WTC11 (cell line): ENCODE measurements at regions not wholly inside any gene's neighbourhood (a gene's known extent, or its start where the extent isn't known, plus 50 kb on each side); places are given as distances from the start of the nearest gene placed in this dataset.

Experiments used
- ATAC-seq: fragments of 200-7000 bp; cut with Tn5 transposase; 2 replicates; pipeline ENCODE4 v1.10.0; 2021; ENCODE audit warnings: mild to moderate bottlenecking, moderate library complexity
- CTCF ChIA-PET: fragments of 300-600 bp; sonication (Branson Sonifier 250); formaldehyde crosslinking; loops from one replicate; lab custom pipeline; 2021; ENCODE audit warnings: antibody characterized with exemption; lab: Charles Lee
- POLR2A ChIA-PET: fragments of 350-600 bp; sonication (Branson Sonifier 250); formaldehyde crosslinking; loops from one replicate; lab custom pipeline; 2021; ENCODE audit warnings: antibody characterized with exemption; lab: Charles Lee
- DNase-seq: peaks from one replicate; pipeline ENCODE4 v3.0.0; 2021; ENCODE audit warnings: low spot score
- H3K27ac Mint-ChIP-seq: 2 replicates; pipeline ENCODE4 v1.8.0; 2021; ENCODE audit warnings: mixed read lengths
- H3K27me3 Mint-ChIP-seq: 2 replicates; pipeline ENCODE4 v1.8.0; 2021; ENCODE audit warnings: low read depth, mild to moderate bottlenecking, moderate library complexity, mixed read lengths
- H3K36me3 Mint-ChIP-seq: 2 replicates; pipeline ENCODE4 v1.8.0; 2021; ENCODE audit warnings: mixed read lengths
- H3K4me1 Mint-ChIP-seq: 2 replicates; pipeline ENCODE4 v1.8.0; 2022; ENCODE audit warnings: mixed read lengths
- H3K4me3 Mint-ChIP-seq: 2 replicates; pipeline ENCODE4 v1.8.0; 2021; ENCODE audit warnings: mild to moderate bottlenecking, moderate library complexity, mixed read lengths
- H3K9me3 Mint-ChIP-seq: 2 replicates; pipeline ENCODE4 v1.8.0; 2021; ENCODE audit warnings: mixed read lengths
- ARID4B ChIP-seq: sonication (generic); formaldehyde crosslinking; IDR thresholded peaks from 2 replicates; pipeline ENCODE4 v1.8.0; 2023; ENCODE audit warnings: missing genetic modification reagents, mild to moderate bottlenecking, borderline replicate concordance
- ATF1 ChIP-seq: sonication (generic); formaldehyde crosslinking; IDR thresholded peaks from 2 replicates; pipeline ENCODE4 v1.8.1; 2023; ENCODE audit warnings: mild to moderate bottlenecking, moderate library complexity, missing genetic modification reagents
- CBFB ChIP-seq: sonication (generic); formaldehyde crosslinking; IDR thresholded peaks from 2 replicates; pipeline ENCODE4 v1.8.1; 2022; ENCODE audit warnings: mild to moderate bottlenecking, low read depth, missing genetic modification reagents
- FOXJ3 ChIP-seq: sonication (generic); formaldehyde crosslinking; IDR thresholded peaks from 2 replicates; pipeline ENCODE4 v1.9.0; 2021; ENCODE audit warnings: missing genetic modification reagents, mild to moderate bottlenecking, borderline replicate concordance
- GRHL2 ChIP-seq: fragments of 250-450 bp; sonication (Bioruptor Pico); IDR thresholded peaks from 2 replicates; pipeline ENCODE4 v1.8.0; 2022; ENCODE audit warnings: mild to moderate bottlenecking, moderate library complexity; ENCODE audit not compliant: insufficient replicate concordance, severe bottlenecking
- KAT7 ChIP-seq: sonication (generic); formaldehyde crosslinking; IDR thresholded peaks from 2 replicates; pipeline ENCODE4 v1.8.1; 2023; ENCODE audit warnings: missing genetic modification reagents, mild to moderate bottlenecking, borderline replicate concordance
- MAX ChIP-seq: sonication (generic); formaldehyde crosslinking; IDR thresholded peaks from 2 replicates; pipeline ENCODE4 v1.8.0; 2022; ENCODE audit warnings: mild to moderate bottlenecking, missing genetic modification reagents
- NR2C2 ChIP-seq: sonication (generic); formaldehyde crosslinking; IDR thresholded peaks from 2 replicates; pipeline ENCODE4 v1.8.0; 2022; ENCODE audit warnings: mild to moderate bottlenecking, missing genetic modification reagents
- RELA ChIP-seq: sonication (generic); formaldehyde crosslinking; IDR thresholded peaks from 2 replicates; pipeline ENCODE4 v1.8.1; 2022; ENCODE audit warnings: missing genetic modification reagents, mild to moderate bottlenecking, borderline replicate concordance
- TCF7 ChIP-seq: sonication (generic); formaldehyde crosslinking; IDR thresholded peaks from 2 replicates; pipeline ENCODE4 v1.8.0; 2022; ENCODE audit warnings: mild to moderate bottlenecking, low read depth, missing genetic modification reagents, moderate library complexity
- TEAD4 ChIP-seq: sonication (generic); formaldehyde crosslinking; IDR thresholded peaks from 2 replicates; pipeline ENCODE4 v1.8.0; 2022; ENCODE audit warnings: mild to moderate bottlenecking, missing genetic modification reagents
- ZNF232 ChIP-seq: sonication (generic); formaldehyde crosslinking; IDR thresholded peaks from 2 replicates; pipeline ENCODE4 v1.8.0; 2022; ENCODE audit warnings: mild to moderate bottlenecking, missing genetic modification reagents
- ZNF396 ChIP-seq: fragments of 250-450 bp; sonication (Bioruptor Pico); IDR thresholded peaks from 2 replicates; pipeline ENCODE4 v1.8.0; 2021; ENCODE audit warnings: mild to moderate bottlenecking, moderate library complexity, borderline replicate concordance
- ZNF671 ChIP-seq: fragments of 250-450 bp; sonication (Bioruptor Pico); IDR thresholded peaks from 2 replicates; pipeline ENCODE4 v1.8.0; 2021; ENCODE audit warnings: mild to moderate bottlenecking
- TF ChIP-seq, protein P1 (sequence below): fragments of 250-450 bp; sonication (Bioruptor Pico); IDR thresholded peaks from 2 replicates; pipeline ENCODE4 v2.1.2; 2022; ENCODE audit warnings: mild to moderate bottlenecking, moderate library complexity
- TF ChIP-seq, protein P2 (sequence below): sonication (generic); formaldehyde crosslinking; IDR thresholded peaks from 2 replicates; pipeline ENCODE4 v1.8.0; 2022; ENCODE audit warnings: missing genetic modification reagents
- TF ChIP-seq, protein P3 (sequence below): sonication (generic); formaldehyde crosslinking; IDR thresholded peaks from 2 replicates; pipeline ENCODE4 v1.8.0; 2022; ENCODE audit warnings: mild to moderate bottlenecking, missing genetic modification reagents

DNA sequence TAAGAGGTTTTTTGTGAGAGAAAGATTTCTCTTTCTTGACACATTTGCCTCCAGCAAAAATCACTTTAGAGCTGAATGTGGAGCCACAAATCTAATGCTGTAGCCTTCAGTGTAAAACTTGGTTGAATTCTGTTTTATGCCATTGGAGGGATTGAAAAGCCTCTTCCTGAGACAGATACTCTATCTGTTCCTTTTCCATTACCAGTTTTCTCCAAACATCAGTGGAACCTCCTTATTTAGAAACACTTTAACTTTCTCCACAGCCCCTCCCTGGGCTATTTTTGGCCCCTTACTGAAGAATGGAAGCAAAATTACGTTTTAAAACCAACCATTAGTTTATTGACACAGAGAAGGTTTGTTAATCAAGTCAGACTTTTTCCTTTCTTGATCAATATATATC, 155.3 kb downstream of the PJA2 start:
- TF ChIP-seq ARID4B (CRISPR knock-in tag) (no peak), ZNF396 (no peak), ATF1 (CRISPR knock-in tag) (no peak), CBFB (no peak), KAT7 (CRISPR knock-in tag) (no peak), NR2C2 (CRISPR knock-in tag) (no peak), MAX (CRISPR knock-in tag) (no peak)
- TF ChIP-seq, protein P1, sequence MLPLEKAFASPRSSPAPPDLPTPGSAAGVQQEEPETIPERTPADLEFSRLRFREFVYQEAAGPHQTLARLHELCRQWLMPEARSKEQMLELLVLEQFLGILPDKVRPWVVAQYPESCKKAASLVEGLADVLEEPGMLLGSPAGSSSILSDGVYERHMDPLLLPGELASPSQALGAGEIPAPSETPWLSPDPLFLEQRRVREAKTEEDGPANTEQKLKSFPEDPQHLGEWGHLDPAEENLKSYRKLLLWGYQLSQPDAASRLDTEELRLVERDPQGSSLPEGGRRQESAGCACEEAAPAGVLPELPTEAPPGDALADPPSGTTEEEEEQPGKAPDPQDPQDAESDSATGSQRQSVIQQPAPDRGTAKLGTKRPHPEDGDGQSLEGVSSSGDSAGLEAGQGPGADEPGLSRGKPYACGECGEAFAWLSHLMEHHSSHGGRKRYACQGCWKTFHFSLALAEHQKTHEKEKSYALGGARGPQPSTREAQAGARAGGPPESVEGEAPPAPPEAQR (CRISPR knock-in tag): no peak
- TF ChIP-seq, protein P2, sequence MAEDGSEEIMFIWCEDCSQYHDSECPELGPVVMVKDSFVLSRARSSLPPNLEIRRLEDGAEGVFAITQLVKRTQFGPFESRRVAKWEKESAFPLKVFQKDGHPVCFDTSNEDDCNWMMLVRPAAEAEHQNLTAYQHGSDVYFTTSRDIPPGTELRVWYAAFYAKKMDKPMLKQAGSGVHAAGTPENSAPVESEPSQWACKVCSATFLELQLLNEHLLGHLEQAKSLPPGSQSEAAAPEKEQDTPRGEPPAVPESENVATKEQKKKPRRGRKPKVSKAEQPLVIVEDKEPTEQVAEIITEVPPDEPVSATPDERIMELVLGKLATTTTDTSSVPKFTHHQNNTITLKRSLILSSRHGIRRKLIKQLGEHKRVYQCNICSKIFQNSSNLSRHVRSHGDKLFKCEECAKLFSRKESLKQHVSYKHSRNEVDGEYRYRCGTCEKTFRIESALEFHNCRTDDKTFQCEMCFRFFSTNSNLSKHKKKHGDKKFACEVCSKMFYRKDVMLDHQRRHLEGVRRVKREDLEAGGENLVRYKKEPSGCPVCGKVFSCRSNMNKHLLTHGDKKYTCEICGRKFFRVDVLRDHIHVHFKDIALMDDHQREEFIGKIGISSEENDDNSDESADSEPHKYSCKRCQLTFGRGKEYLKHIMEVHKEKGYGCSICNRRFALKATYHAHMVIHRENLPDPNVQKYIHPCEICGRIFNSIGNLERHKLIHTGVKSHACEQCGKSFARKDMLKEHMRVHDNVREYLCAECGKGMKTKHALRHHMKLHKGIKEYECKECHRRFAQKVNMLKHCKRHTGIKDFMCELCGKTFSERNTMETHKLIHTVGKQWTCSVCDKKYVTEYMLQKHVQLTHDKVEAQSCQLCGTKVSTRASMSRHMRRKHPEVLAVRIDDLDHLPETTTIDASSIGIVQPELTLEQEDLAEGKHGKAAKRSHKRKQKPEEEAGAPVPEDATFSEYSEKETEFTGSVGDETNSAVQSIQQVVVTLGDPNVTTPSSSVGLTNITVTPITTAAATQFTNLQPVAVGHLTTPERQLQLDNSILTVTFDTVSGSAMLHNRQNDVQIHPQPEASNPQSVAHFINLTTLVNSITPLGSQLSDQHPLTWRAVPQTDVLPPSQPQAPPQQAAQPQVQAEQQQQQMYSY (CRISPR knock-in tag): no peak
- TF ChIP-seq, all 79 proteins: peak for 0
- Mint-ChIP-seq H3K36me3 (no peaks in the 10 kb centered on the region), H3K4me1 (no peaks in the 10 kb centered on the region), H3K27me3 (no peaks in the 10 kb centered on the region; the same call in 1 of the 2 replicates), H3K9me3 (no peaks in the 10 kb centered on the region), H3K4me3 (no peak overlapping the region), H3K27ac (no peak overlapping the region)
- ChIA-PET POLR2A (no interaction called here), CTCF (no interaction called here)
- ATAC-seq (no peak), DNase-seq (no peak)

GRCh38 chr5:109253262-109253661, 156.5 kb downstream of the PJA2 start:
- CTCF ChIA-PET: interaction anchor here (0.6 kb wide), 1 partner anchor 584 kb away, joined by 3 read pairs; no protein-coding TSS in a partner anchor

More at GRCh38 chr5:109253262-109253661, 156.5 kb downstream of the PJA2 start:
- no peaks in the 10 kb centered on the region for H3K9me3 Mint-ChIP-seq
- no peak overlapping the region for H3K27ac Mint-ChIP-seq
- TF ChIP-seq, protein P3, sequence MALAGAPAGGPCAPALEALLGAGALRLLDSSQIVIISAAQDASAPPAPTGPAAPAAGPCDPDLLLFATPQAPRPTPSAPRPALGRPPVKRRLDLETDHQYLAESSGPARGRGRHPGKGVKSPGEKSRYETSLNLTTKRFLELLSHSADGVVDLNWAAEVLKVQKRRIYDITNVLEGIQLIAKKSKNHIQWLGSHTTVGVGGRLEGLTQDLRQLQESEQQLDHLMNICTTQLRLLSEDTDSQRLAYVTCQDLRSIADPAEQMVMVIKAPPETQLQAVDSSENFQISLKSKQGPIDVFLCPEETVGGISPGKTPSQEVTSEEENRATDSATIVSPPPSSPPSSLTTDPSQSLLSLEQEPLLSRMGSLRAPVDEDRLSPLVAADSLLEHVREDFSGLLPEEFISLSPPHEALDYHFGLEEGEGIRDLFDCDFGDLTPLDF (CRISPR knock-in tag): no peak
- TF ChIP-seq GRHL2 (CRISPR knock-in tag): no peak
- no peak for TF ChIP-seq TCF7
- no peak for TF ChIP-seq TEAD4
- no peak for TF ChIP-seq RELA (CRISPR knock-in tag)
- TF ChIP-seq ZNF671 (CRISPR knock-in tag): no peak
- no peak for TF ChIP-seq ZNF232
- TF ChIP-seq FOXJ3 (CRISPR knock-in tag): no peak
- no peak overlapping the region for H3K4me3 Mint-ChIP-seq
- H3K27me3 Mint-ChIP-seq: no peaks in the 10 kb centered on the region; the same call in 1 of the 2 replicates
- no peaks in the 10 kb centered on the region for H3K4me1 Mint-ChIP-seq
- DNase-seq (no peak), ATAC-seq (no peak)
- H3K36me3 Mint-ChIP-seq: no peaks in the 10 kb centered on the region
- POLR2A ChIA-PET: no interaction called here
